ENCODE measurements at regions not wholly inside any gene's neighbourhood (a gene's known extent, or its start where the extent isn't known, plus 50 kb on each side); places are given as distances from the start of the nearest gene placed in this dataset.

- Histone ChIP-seq H3K27me3 (peaks cover 0 to 3% (median 0%) of the 10 kb centered on the region in 9 donors), H3K27ac (no peak overlapping the region), H3K9me3 (peaks cover 0 to 11% (median 0%) of the 10 kb centered on the region in 12 donors), H3K4me3 (no peak overlapping the region), H3K4me1 (no peaks in the 10 kb centered on the region), H3K36me3 (no peaks in the 10 kb centered on the region)
- DNase-seq = no peak
- intact Hi-C loops (cut with DNase I) = no loop called here
- ATAC-seq = no peak
- TF ChIP-seq CTCF (IDR thresholded peaks at IDR 0.05) (no peak), POLR2A (IDR thresholded peaks at IDR 0.05) (no peak)
Measured at GRCh38 chr3:6250167-6250566, 610.7 kb upstream of the GRM7 start.

- Histone ChIP-seq H3K4me1 (no peaks in the 10 kb centered on the region), H3K27ac (no peak overlapping the region), H3K27me3 (peaks cover 0 to 3% (median 0%) of the 10 kb centered on the region in 9 donors), H3K9me3 (peaks cover 0 to 11% (median 0%) of the 10 kb centered on the region in 12 donors), H3K36me3 (no peaks in the 10 kb centered on the region), H3K4me3 (no peak overlapping the region)
- TF ChIP-seq POLR2A (IDR thresholded peaks at IDR 0.05) (no peak), CTCF (IDR thresholded peaks at IDR 0.05) (no peak)
- 58 to 71% (median 61%) methylated on average over 2 of the region's 2 CpGs for WGBS, 4 donors
- no peak for DNase-seq
- no peak for ATAC-seq
- intact Hi-C loops (cut with DNase I) = no loop called here
Measured at GRCh38 chr3:6251612-6252400, 609.1 kb upstream of the GRM7 start.

- intact Hi-C loops (cut with DNase I) = no loop called here
- Histone ChIP-seq H3K36me3 (no peaks in the 10 kb centered on the region), H3K4me3 (no peak overlapping the region), H3K27ac (no peak overlapping the region), H3K4me1 (no peaks in the 10 kb centered on the region), H3K27me3 (peaks cover 0 to 1% (median 0%) of the 10 kb centered on the region in 9 donors), H3K9me3 (peaks cover 0 to 11% (median 0%) of the 10 kb centered on the region in 12 donors)
- ATAC-seq (no peak), DNase-seq (no peak)
- WGBS, 4 donors = 91 to 95% (median 94%) methylated on average over 1 of the region's 1 CpG
- no peak for TF ChIP-seq POLR2A (IDR thresholded peaks at IDR 0.05)
- TF ChIP-seq CTCF (IDR thresholded peaks at IDR 0.05) = no peak
Measured at GRCh38 chr3:6254490-6254889, 606.4 kb upstream of the GRM7 start.

GRCh38 chr3:6255229-6255628 is 605.7 kb upstream of the GRM7 start:
- Histone ChIP-seq H3K36me3 (no peaks in the 10 kb centered on the region), H3K27me3 (no peaks in the 10 kb centered on the region), H3K9me3 (peaks cover 0 to 11% (median 0%) of the 10 kb centered on the region in 12 donors), H3K4me1 (no peaks in the 10 kb centered on the region), H3K4me3 (no peak overlapping the region), H3K27ac (no peak overlapping the region)
- WGBS, 4 donors = 72 to 79% (median 77%) methylated on average over 6 of the region's 6 CpGs
- intact Hi-C loops (cut with DNase I) = no loop called here
- no peak for TF ChIP-seq CTCF (IDR thresholded peaks at IDR 0.05)
- TF ChIP-seq POLR2A (IDR thresholded peaks at IDR 0.05) = no peak
- DNase-seq (no peak), ATAC-seq (no peak)
